G401.6 (cell line): ENCODE measurements at regions not wholly inside any gene's neighbourhood (a gene's known extent, or its start where the extent isn't known, plus 50 kb on each side); places are given as distances from the start of the nearest gene placed in this dataset.

Source experiments
- FAIRE-seq: peaks from 2 replicates; lab custom pipeline; 2012; peaks lifted over from hg19 to GRCh38; lab: Jason Lieb, UNC

GRCh38 chr5:74376187-74376586 lies 264.3 kb downstream of the ENC1 start:
- FAIRE-seq = no peak

GRCh38 chr5:74375271-74375670 lies 265.3 kb downstream of the ENC1 start:
- no peak for FAIRE-seq

DNA sequence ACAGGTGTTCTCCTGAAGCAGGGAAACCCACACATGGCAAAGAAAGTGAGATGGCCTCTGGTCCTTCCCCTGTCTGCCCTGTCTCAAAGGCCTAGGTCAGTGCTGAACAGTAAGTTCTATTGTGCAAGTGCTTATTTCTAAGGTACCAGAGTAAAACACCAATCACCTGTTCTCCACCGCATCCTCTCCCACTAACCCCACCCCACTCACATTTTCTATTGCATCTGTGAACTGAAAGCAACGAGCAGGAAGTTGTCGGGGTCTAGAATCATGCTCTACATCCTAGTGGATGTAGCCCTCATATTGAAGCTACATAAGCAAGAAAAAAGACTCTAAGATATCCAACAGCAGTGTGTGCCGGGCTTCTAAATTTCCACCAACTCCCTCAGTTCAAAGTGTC lies 265.9 kb downstream of the ENC1 start:
- no peak for FAIRE-seq

- no peak for FAIRE-seq
Measured at GRCh38 chr5:74373076-74373475, 267.5 kb downstream of the ENC1 start.

- no peak for FAIRE-seq
Measured at GRCh38 chr5:74372502-74373064, 267.9 kb downstream of the ENC1 start.

- no peak for FAIRE-seq
Measured at GRCh38 chr5:74372051-74372450, 268.5 kb downstream of the ENC1 start.

DNA sequence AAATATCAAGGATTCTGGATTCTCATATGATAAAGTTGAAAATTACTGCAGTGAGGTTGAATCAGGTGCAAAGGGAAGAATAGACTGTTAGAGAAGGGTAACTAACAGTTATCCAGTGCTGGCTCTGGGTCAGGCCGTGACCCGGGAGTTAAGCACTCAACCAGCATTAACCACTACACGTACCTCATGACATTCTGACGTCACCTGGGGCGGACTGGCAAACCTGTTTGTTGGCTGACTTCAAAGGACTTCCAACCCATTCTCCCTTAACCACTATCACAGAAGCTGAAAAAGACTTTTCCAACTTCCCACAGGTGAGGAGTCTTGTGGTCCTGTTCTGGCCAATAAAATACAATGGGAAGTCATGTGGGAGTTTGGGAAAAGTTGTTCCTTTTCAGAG lies 268.9 kb downstream of the ENC1 start:
- FAIRE-seq = no peak

DNA sequence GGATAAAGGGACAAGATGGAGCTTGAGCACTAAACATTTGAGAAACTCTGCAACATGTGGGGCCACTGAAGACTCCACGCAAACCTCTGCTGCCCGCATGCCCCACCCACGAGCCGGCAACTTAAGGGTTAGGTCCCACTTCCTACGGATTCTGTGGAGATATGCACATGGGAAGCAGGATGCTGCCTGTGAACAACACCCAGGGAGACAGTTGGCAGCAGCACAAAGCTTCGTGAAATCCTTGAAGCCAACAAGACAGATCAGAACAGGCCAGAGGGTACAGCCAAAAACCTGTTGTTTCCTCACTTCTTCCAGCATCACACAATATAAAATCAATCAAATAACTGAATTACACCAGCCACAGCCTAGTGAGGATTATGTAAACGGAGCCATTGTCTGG lies 270.4 kb downstream of the ENC1 start:
- no peak for FAIRE-seq

GRCh38 chr5:74369173-74369572 lies 271.4 kb downstream of the ENC1 start:
- no peak for FAIRE-seq

DNA sequence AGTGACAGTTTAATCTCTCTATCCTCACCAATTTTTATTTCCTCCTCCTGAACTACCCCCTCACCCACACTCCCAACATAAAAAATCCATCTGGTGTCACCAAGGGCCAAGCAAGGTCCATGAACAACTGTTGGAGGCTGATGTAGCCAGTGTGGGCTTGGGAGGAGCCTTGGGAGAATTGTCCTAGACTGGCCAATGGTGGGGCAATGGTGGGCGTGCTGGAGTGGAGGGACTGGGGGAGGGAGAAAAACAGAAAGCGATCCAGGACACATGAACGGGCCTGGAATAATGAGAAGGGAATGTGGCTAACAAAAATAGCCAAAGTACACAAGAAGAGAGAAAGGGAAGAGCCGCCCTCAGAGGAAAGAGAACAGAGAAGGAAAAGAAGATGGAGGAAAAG lies 272.6 kb downstream of the ENC1 start:
- FAIRE-seq = no peak

DNA sequence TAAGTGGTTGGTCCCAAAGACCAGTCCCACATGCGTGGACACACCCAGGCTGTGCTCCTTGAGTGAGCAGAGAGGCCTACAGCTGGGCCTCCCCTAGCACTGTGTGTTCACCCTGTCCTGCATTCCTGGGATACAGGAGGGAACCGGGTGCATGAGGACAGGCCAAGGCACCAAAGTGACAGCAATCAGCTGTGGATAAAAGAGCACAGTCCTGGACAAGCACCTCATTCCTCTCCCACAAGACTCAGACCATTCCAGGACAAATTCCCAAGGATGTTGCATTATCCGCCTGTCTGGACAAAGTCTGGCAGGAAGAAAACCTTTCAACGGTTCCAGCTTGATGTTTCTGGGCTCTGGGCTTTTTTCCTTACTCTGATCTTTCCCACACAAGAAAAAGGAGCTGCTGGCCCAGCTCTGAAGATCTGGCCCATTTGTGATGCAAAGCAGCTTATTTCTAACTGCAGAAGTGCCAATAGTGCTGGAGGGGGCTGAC lies 273.2 kb downstream of the ENC1 start:
- FAIRE-seq = no peak

GRCh38 chr5:74365723-74366122 lies 274.8 kb downstream of the ENC1 start:
- FAIRE-seq = no peak

GRCh38 chr5:74364507-74364906 lies 276.0 kb downstream of the ENC1 start:
- FAIRE-seq = no peak

GRCh38 chr5:74363603-74364205 lies 276.8 kb downstream of the ENC1 start:
- FAIRE-seq = no peak

GRCh38 chr5:74361406-74362358 lies 278.8 kb downstream of the ENC1 start:
- FAIRE-seq = no peak

DNA sequence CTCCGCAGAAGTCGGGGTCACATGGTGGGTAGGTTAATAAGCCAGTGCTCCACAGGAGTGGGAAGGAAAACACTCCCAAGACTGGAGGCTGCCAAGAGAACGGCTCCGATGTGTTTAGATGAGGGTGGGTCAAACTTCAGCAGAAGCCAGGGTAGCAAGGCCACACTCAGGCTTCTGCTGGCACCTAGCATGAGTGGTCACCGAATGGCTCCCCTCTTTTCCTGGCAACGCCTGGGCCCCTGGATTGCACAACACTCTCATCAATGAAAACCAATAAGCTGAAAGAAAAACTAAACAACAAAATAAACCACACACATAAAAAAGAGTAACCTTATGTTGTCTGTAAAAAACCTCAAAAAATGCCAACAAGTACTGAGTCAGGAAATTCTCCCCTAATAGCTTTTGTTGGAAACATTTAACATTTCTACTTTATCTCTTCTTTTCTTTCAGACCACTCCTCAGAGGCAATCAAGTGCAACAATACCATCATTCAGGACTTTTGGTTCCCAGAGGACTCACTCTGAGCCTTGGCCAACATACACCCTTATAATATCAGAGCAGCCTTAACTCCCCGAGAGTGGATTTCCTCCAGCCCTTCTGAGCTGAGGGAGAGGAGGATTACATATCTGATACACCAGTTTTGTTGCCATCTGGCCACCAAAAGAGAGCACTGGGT lies 279.9 kb downstream of the ENC1 start:
- no peak for FAIRE-seq

- FAIRE-seq = no peak
Measured at GRCh38 chr5:74357827-74358226, 282.7 kb downstream of the ENC1 start.

DNA sequence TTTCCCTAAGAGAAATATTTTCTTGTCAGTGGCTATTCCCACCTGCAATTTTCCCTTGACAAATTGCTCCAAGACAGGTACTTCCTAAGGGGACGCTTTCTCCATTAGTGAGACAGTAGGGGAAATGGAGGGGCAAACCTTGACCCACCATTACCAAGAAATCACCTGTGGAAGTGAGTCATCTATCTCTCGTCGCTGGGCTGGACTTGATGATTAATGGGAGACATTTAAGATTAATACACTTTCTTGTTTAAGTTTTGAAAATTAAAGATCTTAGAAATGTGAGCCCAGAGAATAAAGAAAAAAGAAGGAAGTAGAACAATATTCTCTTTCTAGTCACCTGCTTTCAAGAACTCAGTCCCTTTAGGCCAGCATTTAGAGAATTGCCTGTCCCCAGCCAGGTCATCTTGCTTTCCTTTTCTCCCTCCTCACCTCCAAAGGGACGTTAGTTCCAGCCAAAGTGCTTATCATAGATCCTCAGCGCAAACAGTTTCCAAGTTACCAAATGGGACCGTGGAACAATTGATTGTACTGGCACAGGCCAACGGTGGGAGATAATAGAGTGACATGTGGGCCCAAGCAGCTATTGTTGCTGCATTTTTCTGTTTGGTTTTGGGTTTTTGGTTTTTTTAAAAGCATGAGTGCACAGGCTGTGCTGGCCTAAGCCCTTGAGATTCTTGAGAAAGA lies 284.4 kb downstream of the ENC1 start:
- FAIRE-seq = no peak

GRCh38 chr5:74355041-74355824 lies 285.3 kb downstream of the ENC1 start:
- FAIRE-seq = no peak

DNA sequence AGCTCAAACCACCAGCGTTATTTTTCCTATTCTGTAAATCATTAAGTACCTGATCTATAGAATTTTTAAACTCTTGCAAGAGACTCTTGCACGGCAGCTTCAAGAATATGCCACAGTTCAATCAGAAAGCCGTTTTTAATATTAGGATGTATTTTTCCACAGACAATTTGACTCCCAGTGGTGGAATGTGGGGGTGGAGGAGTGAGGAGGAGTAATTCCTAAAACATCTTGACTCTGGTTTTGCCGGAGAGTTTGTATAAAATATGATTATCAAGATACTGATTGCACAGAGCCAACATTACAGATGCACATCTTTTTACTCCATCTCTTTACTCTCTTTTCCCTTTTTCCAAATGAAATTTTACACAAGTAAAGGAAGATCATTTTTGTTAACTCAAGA lies 288.3 kb downstream of the ENC1 start:
- FAIRE-seq = no peak

GRCh38 chr5:74342948-74343682 lies 297.4 kb downstream of the ENC1 start:
- no peak for FAIRE-seq
